ENCODE measurements at regions not wholly inside any gene's neighbourhood (a gene's known extent, or its start where the extent isn't known, plus 50 kb on each side); places are given as distances from the start of the nearest gene placed in this dataset.

DNA sequence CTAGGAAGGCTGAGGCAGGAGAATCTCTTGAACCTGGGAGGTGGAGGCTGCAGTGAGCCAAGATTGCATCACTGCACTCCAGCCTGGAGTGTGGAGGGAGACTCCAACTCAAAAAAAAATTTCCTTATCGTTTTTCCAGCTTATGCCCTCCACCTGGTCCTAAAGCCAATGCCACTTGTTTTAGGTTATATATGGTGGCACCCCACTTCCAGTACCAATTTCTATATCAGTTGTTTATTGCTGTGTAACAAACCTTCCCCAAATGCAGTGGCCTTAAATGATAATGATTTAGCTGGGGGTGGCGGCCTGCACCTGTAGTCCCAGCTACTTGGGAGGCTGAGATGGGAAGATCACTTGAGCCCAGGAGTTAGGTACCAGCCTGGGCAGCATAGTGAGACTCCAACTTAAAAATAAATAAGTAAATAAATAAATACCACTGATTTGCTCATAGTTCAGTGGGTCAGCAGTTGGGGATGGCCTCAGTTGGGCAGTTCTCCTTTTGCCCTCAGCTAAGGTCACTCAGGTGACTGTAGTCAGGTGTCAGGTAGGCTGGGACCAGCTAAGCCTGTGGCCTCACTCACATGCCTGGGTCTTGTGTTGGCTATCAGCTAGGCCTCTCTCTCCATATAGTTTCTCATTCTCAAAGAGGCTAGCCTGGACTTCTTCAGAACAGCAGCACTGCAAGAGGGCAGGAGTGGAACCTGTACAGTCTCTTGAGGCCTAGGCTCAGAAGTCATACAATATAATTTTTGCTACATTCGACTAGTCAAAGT lies 113.7 kb upstream of the GATA6 start:
- Histone ChIP-seq H3K79me2 (ENCODE audit: insufficient read depth, low read length) (no peaks in the 10 kb centered on the region), H3K36me3 (ENCODE audit: insufficient read depth, low read length) (no peaks in the 10 kb centered on the region), H3K4me2 (ENCODE audit: insufficient read depth, low read length) (no peak overlapping the region), H3K9me3 (ENCODE audit: insufficient read depth, low read length, severe bottlenecking) (no peaks in the 10 kb centered on the region), H2AFZ (ENCODE audit: low read depth, low read length) (no peak overlapping the region), H3K4me3 (ENCODE audit: low read depth in 1 of 2, low read length in 2 of 2) (no peak overlapping the region), H4K20me1 (ENCODE audit: insufficient read depth, low read length) (no peaks in the 10 kb centered on the region), H3K4me1 (ENCODE audit: insufficient read depth, low read length) (no peaks in the 10 kb centered on the region), H3K9ac (ENCODE audit: low read depth, low read length) (no peak overlapping the region), H3K27me3 (ENCODE audit: insufficient read depth, low read length, poor library complexity) (no peaks in the 10 kb centered on the region), H3K27ac (ENCODE audit: low read length) (no peak overlapping the region)
- ATAC-seq (ENCODE audit: insufficient read depth, low read depth) (no peak), DNase-seq (no peak)
- TF ChIP-seq, protein P1, sequence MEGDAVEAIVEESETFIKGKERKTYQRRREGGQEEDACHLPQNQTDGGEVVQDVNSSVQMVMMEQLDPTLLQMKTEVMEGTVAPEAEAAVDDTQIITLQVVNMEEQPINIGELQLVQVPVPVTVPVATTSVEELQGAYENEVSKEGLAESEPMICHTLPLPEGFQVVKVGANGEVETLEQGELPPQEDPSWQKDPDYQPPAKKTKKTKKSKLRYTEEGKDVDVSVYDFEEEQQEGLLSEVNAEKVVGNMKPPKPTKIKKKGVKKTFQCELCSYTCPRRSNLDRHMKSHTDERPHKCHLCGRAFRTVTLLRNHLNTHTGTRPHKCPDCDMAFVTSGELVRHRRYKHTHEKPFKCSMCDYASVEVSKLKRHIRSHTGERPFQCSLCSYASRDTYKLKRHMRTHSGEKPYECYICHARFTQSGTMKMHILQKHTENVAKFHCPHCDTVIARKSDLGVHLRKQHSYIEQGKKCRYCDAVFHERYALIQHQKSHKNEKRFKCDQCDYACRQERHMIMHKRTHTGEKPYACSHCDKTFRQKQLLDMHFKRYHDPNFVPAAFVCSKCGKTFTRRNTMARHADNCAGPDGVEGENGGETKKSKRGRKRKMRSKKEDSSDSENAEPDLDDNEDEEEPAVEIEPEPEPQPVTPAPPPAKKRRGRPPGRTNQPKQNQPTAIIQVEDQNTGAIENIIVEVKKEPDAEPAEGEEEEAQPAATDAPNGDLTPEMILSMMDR (IDR thresholded peaks at IDR 0.05; ENCODE audit: borderline replicate concordance, extremely low read depth, low read length, poor library complexity, severe bottlenecking), result no peak
- TF ChIP-seq EZH2 (IDR thresholded peaks at IDR 0.05; ENCODE audit: borderline replicate concordance, low read depth, low read length, severe bottlenecking), result no peak

DNA sequence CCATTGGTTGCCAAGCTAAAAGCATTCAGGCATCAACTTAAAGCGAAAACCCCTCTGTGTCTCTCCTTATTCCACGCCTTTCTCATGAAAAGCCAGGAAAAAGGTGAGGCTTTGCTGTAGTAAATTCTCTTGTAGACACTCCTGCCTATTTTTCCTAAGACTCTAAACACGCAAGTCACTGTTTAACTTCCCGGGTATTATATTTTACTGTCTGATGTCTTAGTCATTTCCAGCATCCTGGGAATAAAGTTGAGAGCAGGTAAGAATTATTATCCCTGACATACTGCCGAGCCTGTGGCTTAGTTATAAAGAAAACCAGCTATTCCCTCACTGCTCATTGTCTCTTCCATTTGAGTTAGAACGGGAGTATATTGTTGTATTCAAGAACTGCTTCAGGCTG lies 112.4 kb upstream of the GATA6 start:
- Histone ChIP-seq H3K4me1 (ENCODE audit: insufficient read depth, low read length) (no peaks in the 10 kb centered on the region), H3K4me3 (ENCODE audit: low read depth in 1 of 2, low read length in 2 of 2) (no peak overlapping the region), H3K79me2 (ENCODE audit: insufficient read depth, low read length) (no peaks in the 10 kb centered on the region), H2AFZ (ENCODE audit: low read depth, low read length) (no peak overlapping the region), H3K36me3 (ENCODE audit: insufficient read depth, low read length) (no peaks in the 10 kb centered on the region), H4K20me1 (ENCODE audit: insufficient read depth, low read length) (no peaks in the 10 kb centered on the region), H3K9me3 (ENCODE audit: insufficient read depth, low read length, severe bottlenecking) (no peaks in the 10 kb centered on the region), H3K27me3 (ENCODE audit: insufficient read depth, low read length, poor library complexity) (no peaks in the 10 kb centered on the region), H3K4me2 (ENCODE audit: insufficient read depth, low read length) (no peak overlapping the region), H3K9ac (ENCODE audit: low read depth, low read length) (no peak overlapping the region), H3K27ac (ENCODE audit: low read length) (no peak overlapping the region)
- TF ChIP-seq EZH2 (IDR thresholded peaks at IDR 0.05; ENCODE audit: borderline replicate concordance, low read depth, low read length, severe bottlenecking), result no peak
- TF ChIP-seq, protein P1 (IDR thresholded peaks at IDR 0.05; ENCODE audit: borderline replicate concordance, extremely low read depth, low read length, poor library complexity, severe bottlenecking), result no peak
- ATAC-seq (ENCODE audit: insufficient read depth, low read depth), result no peak
- DNase-seq, result no peak

DNA sequence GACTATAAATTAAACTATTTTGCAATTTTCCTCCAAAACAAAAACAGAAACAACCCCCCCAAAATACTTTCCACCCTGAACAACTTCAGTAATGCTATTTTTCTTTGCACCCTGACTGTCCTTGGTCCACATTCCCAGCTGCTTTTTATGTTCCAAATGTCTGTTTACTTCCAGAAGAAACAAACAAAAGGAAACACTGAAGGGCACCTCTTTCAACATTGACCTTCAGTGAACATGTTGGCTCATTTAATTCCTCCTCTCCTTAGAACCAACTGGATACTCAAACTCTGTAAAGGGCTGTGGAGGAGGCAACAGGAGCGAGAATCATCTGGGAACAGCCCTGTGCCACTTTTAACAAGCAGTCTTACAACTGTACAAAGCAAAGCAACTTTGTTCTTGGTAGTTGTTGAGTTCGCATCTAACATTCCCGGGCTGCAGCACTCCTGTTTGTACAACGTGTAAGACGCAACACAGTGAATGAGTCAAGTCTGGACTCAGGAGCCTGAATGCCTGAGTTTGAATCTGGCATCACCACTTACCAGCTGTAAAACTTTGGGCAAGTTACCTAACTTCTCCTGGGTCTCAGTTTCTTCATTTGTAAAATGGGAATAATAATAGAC lies 111.4 kb upstream of the GATA6 start:
- Histone ChIP-seq H3K4me2 (ENCODE audit: insufficient read depth, low read length) (no peak overlapping the region), H3K9me3 (ENCODE audit: insufficient read depth, low read length, severe bottlenecking) (no peaks in the 10 kb centered on the region)

More for the DNA sequence above, 111.4 kb upstream of the GATA6 start:
- TF ChIP-seq, protein P1 (IDR thresholded peaks at IDR 0.05; ENCODE audit: borderline replicate concordance, extremely low read depth, low read length, poor library complexity, severe bottlenecking), result no peak
- TF ChIP-seq EZH2 (IDR thresholded peaks at IDR 0.05; ENCODE audit: borderline replicate concordance, low read depth, low read length, severe bottlenecking), result no peak
- no peak overlapping the region for H3K4me3 ChIP-seq (ENCODE audit: low read depth in 1 of 2, low read length in 2 of 2)
- H3K27ac ChIP-seq (ENCODE audit: low read length), result no peak overlapping the region
- no peaks in the 10 kb centered on the region for H4K20me1 ChIP-seq (ENCODE audit: insufficient read depth, low read length)
- H3K9ac ChIP-seq (ENCODE audit: low read depth, low read length), result no peak overlapping the region
- H3K4me1 ChIP-seq (ENCODE audit: insufficient read depth, low read length), result no peaks in the 10 kb centered on the region
- no peak overlapping the region for H2AFZ ChIP-seq (ENCODE audit: low read depth, low read length)
- DNase-seq, result no peak
- no peaks in the 10 kb centered on the region for H3K36me3 ChIP-seq (ENCODE audit: insufficient read depth, low read length)
- no peaks in the 10 kb centered on the region for H3K79me2 ChIP-seq (ENCODE audit: insufficient read depth, low read length)
- ATAC-seq (ENCODE audit: insufficient read depth, low read depth), result no peak
- no peaks in the 10 kb centered on the region for H3K27me3 ChIP-seq (ENCODE audit: insufficient read depth, low read length, poor library complexity)
